Chondrocyte (in vitro differentiated cells): ENCODE measurements at regions not wholly inside any gene's neighbourhood (a gene's known extent, or its start where the extent isn't known, plus 50 kb on each side); places are given as distances from the start of the nearest gene placed in this dataset.

Source experiments
- DNase-seq: peaks from one replicate; pipeline ENCODE4 v3.0.0; 2021; ENCODE audit warnings: mixed read lengths, low spot score
- H3K27ac Mint-ChIP-seq: one replicate; pipeline ENCODE4 v1.8.0; 2021; ENCODE audit warnings: mild to moderate bottlenecking, moderate library complexity, mixed read lengths; ENCODE audit not compliant: unreplicated experiment
- H3K27me3 Mint-ChIP-seq: 2 replicates; pipeline ENCODE4 v1.8.0; 2021; ENCODE audit warnings: low read depth, mixed read lengths
- H3K36me3 Mint-ChIP-seq: 2 replicates; pipeline ENCODE4 v1.8.0; 2021; ENCODE audit warnings: low read depth, mixed read lengths
- H3K4me1 Mint-ChIP-seq: 2 replicates; pipeline ENCODE4 v1.8.0; 2021; ENCODE audit warnings: low read depth, mild to moderate bottlenecking, mixed read lengths
- H3K4me3 Mint-ChIP-seq: one replicate; pipeline ENCODE4 v1.8.0; 2021; ENCODE audit warnings: mild to moderate bottlenecking, moderate library complexity, mixed read lengths; ENCODE audit not compliant: unreplicated experiment
- H3K9me3 Mint-ChIP-seq: 2 replicates; pipeline ENCODE4 v1.8.0; 2021; ENCODE audit warnings: low read depth, mixed read lengths
- TF ChIP-seq, protein P1 (sequence below): fragments of 200-600 bp; sonication (generic); IDR thresholded peaks from 2 replicates; pipeline ENCODE4 v1.5.0; 2021; ENCODE audit warnings: antibody characterized with exemption, mild to moderate bottlenecking, moderate library complexity

DNA sequence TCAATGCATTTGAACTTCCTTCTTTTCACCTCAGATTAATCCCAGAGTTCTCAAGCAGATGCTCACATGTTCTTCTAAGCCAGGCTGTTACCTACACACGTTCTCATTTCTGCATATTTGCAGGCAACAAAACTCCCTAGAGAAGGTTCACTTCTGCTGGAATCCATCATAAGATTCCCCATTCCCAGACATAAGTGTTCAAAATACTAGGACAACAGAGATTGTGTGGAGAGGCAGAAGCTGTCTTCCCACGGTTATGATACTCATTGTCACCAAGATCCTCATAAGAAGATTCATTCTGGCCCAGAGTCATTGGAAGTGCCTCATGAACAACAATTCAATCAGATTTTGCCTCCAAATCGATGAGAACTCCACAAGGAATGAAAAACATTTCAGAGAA, 931.6 kb upstream of the MIR17HG start:
- no peak overlapping the region for H3K4me3 Mint-ChIP-seq
- TF ChIP-seq, protein P1, sequence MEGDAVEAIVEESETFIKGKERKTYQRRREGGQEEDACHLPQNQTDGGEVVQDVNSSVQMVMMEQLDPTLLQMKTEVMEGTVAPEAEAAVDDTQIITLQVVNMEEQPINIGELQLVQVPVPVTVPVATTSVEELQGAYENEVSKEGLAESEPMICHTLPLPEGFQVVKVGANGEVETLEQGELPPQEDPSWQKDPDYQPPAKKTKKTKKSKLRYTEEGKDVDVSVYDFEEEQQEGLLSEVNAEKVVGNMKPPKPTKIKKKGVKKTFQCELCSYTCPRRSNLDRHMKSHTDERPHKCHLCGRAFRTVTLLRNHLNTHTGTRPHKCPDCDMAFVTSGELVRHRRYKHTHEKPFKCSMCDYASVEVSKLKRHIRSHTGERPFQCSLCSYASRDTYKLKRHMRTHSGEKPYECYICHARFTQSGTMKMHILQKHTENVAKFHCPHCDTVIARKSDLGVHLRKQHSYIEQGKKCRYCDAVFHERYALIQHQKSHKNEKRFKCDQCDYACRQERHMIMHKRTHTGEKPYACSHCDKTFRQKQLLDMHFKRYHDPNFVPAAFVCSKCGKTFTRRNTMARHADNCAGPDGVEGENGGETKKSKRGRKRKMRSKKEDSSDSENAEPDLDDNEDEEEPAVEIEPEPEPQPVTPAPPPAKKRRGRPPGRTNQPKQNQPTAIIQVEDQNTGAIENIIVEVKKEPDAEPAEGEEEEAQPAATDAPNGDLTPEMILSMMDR = no peak
- H3K27ac Mint-ChIP-seq = peak overlapping the region; percentile 57
- no peaks in the 10 kb centered on the region for H3K9me3 Mint-ChIP-seq
- no peaks in the 10 kb centered on the region for H3K36me3 Mint-ChIP-seq
- H3K27me3 Mint-ChIP-seq = no peaks in the 10 kb centered on the region
- DNase-seq = no peak
- peaks cover 29% of the 10 kb centered on the region for H3K4me1 Mint-ChIP-seq

DNA sequence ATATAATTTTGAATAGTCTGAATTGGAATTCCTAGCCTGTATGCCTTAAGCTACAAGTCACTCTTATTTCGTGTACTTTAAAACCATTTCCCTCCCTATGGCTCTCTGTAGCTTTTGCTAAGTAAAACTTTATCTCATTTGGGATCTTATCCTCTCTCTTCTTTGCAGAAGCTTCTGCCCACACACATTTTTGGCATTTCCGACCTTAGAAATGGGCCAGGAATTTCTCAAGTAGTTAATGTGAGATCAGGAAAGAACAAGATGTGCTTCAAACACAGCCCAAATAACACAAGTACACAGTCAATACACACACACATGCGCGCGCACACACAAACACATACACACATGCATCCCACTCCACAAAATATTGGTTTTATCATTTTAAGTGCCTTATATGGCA, 931.0 kb upstream of the MIR17HG start:
- no peak for DNase-seq
- Mint-ChIP-seq H3K27me3 (no peaks in the 10 kb centered on the region), H3K27ac (peak overlapping the region; percentile 38), H3K4me3 (no peak overlapping the region), H3K36me3 (no peaks in the 10 kb centered on the region), H3K4me1 (peaks cover 29% of the 10 kb centered on the region), H3K9me3 (no peaks in the 10 kb centered on the region)
- TF ChIP-seq, protein P1 = no peak

DNA sequence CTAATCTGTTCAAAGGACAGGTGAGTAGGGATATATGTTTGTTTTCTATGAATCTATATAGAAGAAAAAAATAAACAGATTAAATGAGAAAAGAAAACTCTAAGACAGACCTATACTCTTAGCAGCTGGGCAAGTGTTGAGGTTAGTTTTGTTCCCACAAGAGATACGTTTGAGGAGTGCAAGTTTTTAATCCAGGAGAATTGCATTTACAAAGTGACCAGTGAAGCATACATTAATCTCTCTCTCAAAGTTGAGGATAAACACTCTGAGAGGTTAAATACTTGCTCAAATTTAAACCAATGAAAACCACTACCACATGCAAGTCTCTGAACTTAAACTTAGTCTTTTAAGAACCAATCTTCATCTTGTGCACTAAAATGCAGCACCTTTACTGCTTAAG, 930.5 kb upstream of the MIR17HG start:
- peaks cover 29% of the 10 kb centered on the region for H3K4me1 Mint-ChIP-seq
- H3K27ac Mint-ChIP-seq = no peak overlapping the region
- no peaks in the 10 kb centered on the region for H3K9me3 Mint-ChIP-seq
- no peaks in the 10 kb centered on the region for H3K27me3 Mint-ChIP-seq
- no peaks in the 10 kb centered on the region for H3K36me3 Mint-ChIP-seq
- H3K4me3 Mint-ChIP-seq = no peak overlapping the region
- TF ChIP-seq, protein P1 = no peak
- no peak for DNase-seq

DNA sequence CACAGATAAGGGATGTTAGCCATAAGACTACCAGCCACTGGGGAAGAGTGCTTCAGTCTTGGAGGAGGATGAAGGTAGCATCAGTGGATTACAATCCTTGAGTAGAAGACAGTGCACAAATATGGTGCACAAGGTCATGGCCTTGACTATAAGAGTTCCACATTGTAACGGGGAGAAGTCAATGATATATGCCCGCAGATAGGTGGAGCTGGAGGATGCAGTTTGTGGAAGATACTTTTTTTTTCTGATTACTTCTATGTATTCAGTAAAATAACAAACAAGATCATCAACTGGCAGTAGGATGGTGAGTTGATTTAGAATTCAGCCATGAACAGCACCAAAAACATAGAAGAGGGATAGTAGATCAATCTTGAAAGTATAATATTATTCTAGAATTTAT, 926.8 kb upstream of the MIR17HG start:
- H3K27me3 Mint-ChIP-seq = no peaks in the 10 kb centered on the region
- no peak for DNase-seq

DNA sequence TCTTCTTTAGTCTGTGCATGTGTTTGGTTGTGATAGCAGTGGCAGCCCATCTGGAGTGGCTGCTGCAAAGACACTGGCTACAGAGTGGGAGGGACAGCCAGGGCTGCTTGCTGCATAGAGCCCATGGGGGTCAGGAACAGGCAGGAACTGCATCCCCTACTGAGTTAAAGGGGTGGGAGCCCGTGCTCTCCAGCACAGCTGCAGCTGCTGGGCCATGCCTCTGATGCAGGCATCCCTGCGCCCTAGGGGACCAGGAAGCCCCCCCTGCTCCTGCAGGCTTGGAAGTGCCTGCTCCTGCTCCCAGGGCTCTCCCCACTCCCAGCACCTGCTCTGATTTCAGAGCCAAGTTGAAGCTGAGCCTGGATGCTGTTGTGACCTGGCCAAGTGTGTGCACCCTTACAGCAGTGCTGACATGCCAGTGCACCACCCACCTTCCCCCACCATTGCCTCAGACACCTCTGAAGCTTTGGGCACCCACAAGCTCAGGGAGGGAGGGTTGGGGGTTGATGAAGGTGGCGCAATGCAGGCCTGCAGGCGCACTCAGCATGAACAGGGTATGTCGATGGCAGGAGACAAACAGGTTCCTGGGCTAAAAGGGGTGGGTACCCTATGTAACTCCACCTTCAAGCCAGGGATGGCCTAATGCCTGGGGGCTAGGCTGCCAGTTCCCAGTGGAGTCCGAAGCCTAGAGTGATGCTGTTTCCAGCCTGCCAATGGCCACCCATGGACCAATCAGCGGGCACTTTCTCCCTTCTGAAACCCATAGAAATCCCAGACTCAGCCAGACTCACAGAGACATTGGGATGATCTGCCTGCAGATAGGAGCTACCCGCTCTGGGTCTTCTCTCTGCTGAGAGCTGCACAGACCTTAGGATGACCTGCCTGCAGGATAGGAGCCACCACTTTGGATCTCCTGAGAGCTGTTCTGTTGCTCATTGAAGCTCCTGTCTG, 919.9 kb upstream of the MIR17HG start:
- peaks cover 15% of the 10 kb centered on the region for H3K4me1 Mint-ChIP-seq
- H3K27me3 Mint-ChIP-seq = no peaks in the 10 kb centered on the region
- no peak overlapping the region for H3K4me3 Mint-ChIP-seq
- H3K27ac Mint-ChIP-seq = no peak overlapping the region
- H3K9me3 Mint-ChIP-seq = no peaks in the 10 kb centered on the region
- TF ChIP-seq, protein P1 = no peak
- H3K36me3 Mint-ChIP-seq = no peaks in the 10 kb centered on the region
- DNase-seq = no peak

More for the DNA sequence above, 926.8 kb upstream of the MIR17HG start:
- Mint-ChIP-seq H3K4me1 (peaks cover 22% of the 10 kb centered on the region), H3K36me3 (no peaks in the 10 kb centered on the region), H3K27ac (no peak overlapping the region), H3K4me3 (no peak overlapping the region), H3K9me3 (no peaks in the 10 kb centered on the region)
- TF ChIP-seq, protein P1 = peak; percentile 49
